NCI-H1105 (cell line): ENCODE measurements at regions not wholly inside any gene's neighbourhood (a gene's known extent, or its start where the extent isn't known, plus 50 kb on each side); places are given as distances from the start of the nearest gene placed in this dataset.
"Not testable (repeated sequence)": the region's sequence is repeated elsewhere in the genome, so short reads cannot be mapped to it uniquely, and the experiment has no call there.

Experiments
- DNase-seq: peaks from one replicate; lab custom pipeline; 2025; lab: John Stamatoyannopoulos, UW

DNA sequence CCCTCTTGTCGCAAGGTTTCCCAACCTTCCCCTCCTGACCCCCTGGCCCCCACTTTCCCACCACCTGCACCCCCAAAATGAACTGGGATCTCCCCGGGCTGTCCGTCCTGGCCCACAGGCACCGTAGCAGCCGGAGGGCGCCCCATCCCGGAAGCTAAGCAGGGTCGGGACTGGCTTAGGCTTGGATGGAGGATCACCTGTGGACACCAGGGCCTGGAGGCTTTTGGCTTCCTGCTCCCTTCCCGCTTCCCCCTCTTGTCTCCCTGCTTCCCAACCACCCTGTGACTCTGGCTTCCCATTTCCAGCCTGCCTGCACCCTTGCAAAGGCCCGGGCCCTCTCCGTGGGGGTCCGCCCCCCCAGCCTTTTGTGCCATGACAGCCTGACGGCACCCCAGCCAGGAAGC is 2291.3 kb downstream of the TP53TG3F start:
- no peak for DNase-seq

DNA sequence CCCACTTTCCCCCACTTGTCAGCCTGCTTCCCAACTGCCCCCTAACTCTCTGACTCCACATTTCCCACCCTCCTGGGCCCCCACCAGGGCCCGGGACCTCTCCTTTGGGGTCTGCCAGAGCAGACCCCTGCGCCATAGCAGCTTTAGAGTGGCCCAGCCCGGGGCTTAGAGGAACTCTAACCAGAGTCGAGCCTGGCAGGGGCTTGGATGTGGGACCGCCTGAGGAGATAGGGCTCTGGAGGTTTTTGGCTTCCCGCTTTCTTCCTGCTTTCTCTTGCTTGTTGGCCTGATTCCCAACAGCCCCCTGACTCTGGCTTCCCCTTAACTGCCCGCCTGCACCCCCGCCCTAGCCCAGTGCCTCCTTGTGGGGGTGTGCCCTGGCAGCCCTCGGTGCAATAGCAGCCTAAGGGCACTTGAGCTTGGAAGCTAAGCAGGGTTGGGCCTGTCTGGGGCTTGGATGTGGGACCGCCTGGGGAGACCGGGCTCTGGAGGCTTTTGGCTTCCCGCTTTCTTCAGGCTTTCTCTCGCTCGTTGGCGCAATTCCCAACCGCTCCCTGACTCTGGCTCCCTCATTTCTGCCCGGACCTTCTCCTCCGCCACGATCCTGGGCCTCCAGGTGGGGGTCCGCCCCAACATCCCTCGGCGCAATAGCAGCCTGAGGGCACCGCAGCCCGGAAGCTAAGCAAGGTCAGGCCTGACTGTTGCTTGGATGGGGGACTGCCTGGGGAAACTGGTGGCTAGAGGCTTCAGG is 2292.0 kb downstream of the TP53TG3F start:
- no peak for DNase-seq

DNA sequence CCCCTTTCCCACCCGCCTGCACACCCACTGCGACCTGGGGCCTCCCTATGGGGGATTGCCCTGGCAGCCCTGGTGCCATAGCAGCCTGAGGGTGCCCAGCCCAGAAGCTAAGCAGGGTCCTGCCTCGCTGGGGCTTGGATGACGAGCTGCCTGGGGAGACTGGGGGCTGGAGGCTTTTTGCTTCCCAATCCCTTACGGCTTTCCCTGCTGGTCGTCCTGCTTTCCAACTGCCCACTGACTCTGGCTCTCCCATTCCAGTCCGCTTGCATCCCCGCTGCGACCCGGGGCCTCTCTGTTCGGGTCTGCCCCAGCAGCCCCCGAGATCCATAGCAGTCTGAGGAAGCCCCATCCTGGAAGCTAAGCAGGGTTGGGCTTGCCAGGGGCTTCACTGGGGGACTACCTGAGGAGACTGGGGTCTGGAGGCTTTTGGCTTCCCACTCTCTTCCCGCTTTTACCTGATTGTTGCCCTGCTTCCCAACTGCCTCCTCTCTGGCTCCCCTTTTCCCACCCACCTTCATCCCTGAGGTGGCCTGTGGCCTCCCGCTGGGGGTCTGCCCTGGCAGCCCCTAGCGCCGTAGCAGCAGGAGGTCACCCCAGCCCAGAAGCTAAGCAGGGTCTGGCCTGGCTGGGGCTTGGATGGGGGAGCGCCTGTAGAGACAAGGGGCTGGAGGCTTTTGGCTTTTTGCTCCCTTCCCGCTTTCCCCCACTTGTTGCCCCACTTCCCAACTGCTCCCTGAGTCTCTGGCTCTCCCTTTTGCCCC is 2292.8 kb downstream of the TP53TG3F start:
- DNase-seq: no peak

DNA sequence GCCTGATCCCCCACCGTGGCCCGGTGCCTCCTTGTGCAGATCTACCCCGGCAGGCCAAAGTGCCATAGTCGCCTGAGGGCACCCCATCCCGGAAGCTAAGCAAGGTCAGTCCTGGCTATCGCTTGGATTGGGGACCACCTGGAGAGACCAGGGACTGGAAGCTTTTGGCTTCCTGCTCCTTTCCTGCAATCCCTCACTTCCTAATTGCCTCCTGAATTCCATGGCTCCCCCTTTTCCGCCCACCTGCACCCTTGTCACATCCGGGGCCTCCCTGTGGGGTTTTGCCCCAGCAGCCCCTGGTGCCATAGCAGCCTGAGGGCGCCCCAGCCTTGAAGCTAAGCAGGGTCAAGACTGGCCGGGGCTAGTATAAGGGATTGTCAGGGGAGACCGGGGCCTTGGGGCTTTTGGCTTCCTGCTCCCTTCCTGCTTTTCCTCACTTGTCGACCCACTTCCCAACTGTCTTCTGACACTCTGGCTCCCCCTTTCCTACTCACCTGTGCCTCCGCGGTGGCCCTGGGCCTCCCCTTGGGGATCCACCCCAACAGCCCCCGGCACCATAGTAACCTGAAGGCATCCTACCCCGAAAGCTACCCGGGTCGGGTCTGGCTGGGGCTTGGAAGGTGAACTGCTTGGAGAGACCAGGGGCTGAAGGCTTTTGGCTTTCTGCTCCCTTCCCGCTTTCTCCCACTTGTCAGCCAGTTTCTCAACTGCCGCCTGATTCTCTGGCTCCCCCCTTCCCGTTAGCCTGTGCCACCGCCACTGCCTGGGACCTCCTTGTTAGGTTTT is 2293.6 kb downstream of the TP53TG3F start:
- DNase-seq: no peak

DNA sequence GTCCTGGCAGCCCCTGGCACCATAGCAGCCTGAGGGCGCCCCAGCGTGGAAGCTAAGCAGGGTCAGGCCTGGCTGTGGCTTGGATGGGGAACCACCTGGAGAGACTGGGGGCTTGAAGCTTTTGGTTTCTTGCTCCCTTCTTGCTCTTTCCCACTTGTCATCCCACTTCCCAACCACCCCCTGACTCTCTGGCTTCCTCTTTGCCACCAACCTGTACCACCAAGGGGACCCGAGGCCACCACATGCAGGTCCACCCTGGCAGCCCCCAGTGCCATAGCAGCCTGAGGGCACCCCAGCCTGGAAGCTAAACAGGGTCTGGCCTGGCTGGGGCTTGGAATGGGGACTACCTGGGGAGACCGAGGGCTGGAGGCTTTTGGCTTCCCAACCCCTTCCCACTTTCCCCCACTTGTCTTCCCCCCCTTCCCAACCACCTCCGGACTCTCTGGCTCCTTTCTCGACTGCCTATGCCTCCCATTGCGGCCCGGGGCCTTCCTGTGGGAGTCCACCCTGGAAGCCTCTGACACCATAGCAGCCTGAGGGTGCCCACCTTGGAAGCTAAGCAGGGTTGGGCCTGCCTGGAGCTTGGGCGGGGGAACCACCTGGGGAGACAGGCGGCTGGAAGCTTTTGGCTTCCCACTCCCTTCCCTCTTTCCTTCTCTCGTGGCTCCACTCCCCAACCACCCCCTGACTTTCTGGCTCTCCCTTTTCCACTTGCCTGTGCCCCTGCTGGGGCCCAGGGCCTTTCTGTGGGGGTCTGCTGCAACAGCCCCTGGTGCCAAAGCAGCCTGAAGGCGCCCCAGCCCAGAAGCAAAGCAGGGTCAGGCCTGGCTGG is 2294.4 kb downstream of the TP53TG3F start:
- no peak for DNase-seq

DNA sequence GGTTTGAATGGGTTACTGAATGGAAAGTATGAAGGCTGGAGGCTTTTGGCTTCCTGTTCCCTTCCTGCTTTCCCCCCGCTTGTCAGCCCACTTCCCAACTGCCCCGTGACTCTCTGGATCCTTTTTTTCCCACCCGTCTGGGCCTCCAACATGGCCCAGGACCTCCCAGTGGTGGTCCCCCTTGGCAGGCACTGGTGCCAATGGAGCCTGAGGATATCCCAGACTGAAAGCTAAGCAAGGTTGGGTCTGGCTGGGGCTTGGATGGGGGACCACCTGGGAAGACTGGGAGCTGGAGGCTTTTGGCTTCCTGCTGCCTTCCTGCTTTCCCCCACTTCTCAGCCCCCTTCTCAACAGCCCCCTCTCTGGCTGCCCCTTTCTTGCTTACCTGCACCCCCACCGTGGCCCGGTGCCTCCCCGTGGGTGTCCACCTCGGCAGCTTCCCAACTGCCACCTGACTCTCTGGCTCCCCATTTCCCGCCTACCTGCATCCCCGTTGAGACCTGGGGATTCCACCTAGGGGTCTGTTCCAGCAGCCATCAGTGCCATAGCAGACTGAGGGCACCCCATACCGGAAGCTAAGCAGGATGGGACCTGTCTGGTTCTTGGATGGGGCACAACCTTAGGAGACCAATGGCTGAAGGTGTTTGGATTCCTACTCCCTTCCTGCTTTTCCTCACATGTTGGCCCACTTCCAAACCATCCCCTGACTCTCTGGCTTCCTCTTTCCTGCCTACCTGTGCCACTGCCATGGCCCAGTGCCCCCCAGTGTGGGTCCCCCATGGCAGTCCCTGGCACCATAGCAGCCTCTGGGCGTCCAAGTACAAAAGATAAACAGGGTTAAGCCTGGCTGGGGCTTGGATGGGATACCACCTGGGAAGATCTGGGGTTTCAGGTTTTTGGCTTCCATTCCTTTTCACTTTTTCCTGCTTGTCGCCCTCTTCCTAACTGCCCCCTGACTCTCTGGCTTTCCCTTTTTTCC is 2295.3 kb downstream of the TP53TG3F start:
- no peak for DNase-seq

DNA sequence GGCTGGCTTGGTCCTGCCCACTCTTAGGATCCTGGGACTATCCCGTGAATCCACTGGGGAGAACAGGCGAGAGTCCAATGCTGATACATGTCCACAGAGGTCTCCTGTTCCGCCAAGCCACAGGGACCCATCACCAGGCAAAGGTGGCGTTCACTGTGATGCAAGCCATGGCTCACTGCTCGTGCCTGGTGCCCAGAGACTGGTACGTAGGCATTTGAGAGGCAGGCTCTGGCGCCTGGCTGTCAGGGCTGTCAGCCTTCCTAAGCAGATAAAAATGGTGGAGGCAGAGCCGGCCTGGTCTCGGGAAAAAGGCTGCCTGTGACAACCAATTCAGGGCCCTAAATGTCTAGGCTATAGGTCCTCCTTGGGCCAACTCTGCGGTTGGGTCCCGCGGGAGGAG is 2329.0 kb downstream of the TP53TG3F start:
- no peak for DNase-seq

DNA sequence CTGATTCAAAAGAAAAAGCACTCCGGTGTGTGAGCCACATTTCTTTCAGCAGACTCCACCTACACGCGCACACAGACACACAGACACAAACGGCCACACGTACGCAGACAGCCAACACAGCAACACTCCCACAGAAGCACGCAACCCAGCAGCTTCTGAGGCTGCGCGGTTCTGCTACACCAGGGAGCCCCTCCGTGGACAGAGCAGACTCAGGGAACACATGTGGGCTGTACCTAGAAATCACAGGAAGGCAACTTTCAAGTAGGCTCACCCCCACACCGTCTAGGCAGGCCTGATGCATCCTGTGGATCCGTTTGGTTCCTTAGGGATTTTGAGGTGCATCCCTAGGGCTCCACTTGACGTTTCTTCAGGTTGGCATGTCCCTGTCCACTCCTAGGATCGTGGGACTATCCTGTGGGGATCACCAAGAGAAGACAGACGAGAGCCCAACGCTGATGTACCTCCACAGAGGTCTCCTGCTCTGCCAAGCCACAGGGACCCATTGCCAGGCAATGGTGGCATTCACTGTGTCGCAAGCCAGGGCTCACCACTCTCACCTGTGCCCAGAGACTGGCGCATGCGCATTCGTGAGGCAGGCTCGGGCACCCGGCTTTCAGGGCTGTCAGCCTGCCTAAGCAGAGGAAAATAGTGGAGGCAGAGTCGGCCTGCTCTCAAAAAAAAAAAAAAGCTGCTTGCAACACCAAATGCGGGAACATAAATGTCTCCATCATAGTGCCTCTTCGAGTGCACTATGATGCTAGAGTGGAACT is 2333.3 kb downstream of the TP53TG3F start:
- DNase-seq: no peak

DNA sequence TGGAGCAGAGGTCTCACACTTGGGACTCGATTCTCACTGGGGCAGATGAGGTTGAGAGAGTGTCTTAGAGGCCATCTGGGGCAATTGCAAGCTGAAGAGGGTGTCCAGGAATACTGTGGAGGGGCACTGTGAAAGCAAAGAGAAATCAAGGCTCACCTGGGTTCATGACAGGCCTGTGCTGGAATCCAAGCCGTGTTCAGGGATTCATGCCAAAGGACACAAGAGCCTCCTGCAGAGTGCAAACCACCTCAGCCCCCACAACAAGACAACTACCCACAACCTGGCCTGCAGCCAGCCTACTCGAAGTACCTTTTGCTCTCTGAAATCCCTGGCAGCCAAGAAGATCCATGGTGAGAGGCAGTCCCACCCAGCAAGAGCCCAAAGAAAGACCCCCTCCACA is 2334.2 kb downstream of the TP53TG3F start:
- DNase-seq: no peak

DNA sequence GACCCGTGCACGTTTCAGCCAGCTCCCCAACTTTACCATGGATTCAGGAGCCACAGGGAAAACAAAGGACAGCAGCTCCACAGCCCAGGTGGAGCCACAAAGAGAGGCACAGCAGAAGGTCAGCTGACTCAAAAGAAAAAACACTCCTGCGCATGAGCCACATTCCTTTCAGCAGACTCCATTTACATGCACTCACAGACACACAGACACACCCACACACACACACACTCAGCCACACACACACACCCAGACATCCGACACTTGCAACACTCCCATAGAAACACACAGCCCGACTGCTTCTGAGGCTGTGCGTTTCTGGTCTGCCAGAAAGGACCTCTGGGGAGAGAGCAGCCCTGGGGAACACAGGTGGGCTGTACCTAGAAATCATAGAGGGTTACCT is 2335.5 kb downstream of the TP53TG3F start:
- no peak for DNase-seq

DNA sequence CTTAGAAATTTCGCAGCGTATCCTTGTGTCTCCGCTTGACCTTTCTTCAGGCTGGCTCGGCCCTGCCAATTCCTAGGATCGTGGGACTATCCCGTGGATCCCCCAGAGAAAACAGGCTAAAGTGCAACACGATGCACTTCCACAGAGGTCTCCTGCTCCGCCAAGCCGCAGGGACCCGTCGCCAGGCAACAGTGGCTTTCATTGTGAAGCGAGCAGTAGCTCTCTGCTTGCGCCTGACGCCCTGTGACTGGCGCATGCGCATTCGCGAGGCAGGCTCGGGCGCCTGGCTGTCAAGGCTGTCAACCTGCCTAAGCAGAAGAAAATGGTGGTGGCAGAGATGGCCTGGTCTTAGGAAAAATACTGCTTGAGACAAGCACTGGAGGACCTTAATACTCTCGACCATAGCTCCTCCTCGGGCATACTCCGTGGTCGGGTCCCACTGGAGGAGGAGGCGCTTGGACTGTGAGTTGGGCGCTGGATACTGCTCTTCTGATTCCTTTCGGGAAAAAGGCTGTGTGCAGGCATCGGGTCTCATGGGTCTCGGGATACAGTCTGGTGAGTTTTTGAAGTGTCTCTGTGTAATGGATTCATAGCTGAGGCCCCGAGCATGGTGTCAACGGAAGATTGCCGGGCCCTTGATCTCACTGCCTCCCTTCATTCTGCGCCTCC is 2336.1 kb downstream of the TP53TG3F start:
- DNase-seq: peak; percentile 73

DNA sequence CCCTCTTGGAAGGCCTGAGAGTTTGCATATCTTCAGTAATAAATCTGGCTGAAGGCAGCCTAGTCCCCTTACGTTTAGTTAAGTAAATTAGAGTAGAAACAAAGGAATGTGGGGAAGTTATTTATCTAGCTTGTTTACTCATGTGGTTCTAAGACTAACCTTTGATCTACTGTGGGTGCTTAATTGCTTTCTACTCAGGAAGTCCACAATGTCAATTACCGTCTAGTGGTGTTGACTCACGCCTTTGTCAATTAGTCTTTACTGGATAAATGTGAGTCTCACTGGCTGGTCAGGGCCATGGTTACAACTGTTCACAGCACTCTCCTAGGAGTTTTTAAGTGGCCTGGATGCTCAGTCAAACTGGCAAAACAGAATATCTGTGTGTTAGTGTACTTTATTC is 2338.4 kb downstream of the TP53TG3F start:
- DNase-seq: no peak

DNA sequence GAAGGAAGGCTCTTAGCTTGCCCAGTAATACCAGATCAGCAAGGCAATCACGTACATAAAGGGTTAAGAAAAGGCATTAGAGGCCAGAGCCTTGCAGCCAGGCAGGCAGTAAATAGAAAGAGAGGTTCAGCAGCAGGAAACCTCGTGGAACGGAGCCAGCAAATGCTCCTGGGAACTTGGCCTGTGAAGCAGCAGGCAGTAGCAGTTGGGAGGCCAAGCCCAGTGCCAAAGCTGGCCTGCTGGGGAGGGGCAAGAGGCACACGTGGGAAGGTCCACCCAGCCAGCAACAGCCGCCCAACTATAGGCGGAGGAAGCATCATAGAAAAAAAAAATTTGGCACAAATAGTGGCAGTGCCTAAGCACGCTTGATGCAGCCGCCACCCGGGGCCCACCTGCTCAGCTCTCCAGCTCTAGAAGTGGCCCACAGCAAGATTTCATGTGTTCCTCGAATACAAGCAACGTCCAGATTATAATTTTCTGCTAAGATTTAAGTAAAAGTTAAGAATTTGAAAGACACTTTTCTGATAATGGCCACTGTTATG is 2339.5 kb downstream of the TP53TG3F start:
- DNase-seq: peak; percentile 86

DNA sequence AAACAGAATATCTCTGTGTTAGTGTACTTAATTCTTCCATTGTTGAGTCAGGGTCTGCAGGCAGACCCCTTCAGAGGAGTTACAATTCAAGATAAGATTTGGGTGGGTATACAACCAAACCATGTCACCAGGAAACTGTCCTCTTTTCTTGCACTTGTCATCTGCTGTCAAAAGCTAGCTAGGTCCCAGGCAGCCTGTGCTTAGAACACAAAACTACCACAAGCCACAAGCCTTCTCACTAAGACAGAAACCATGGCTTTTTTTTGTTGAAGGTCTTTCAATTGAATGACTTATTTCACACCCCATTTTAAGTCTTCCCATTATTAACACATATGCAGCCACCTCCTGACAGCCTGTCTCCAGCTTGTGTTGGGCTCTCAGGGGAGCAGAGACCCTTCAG is 2345.1 kb downstream of the TP53TG3F start:
- DNase-seq: not testable (repeated sequence)

DNA sequence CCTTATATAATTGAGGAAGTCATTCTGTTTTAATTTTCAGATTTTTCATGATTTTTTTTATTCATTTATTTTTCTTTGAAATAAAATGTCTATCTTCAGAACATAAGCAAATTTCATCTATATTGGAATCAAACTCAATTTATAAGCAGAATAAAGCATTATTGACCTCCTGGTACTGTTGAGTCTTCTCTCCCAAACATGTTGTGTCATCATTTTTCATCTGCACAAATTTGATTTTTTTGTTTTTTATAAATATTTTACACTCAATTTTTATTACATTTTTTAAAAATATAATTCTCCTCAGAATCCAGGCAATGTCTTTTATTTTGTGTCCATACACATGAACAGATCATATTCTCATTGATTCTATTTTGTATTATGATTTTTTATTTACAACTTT is 2363.9 kb downstream of the TP53TG3F start:
- DNase-seq: no peak

DNA sequence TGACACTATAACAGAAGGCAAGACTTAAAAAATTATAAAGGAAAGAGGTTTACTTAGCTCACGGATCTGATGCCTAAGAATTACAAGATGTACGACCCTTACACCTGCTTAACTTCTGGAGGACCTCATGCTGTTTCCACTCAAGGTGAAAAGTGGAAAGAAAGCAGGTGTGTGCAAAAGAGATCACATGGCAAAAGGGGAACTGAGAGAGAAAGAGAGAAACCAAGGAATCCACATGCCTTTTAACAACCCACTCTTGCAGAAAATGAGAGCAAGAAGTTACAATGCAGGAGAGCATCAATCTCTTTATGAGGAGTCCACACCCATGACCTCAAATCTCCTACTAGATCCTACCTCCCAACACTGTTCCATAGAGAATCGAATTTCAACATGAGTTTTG is 2382.2 kb downstream of the TP53TG3F start:
- DNase-seq: no peak

DNA sequence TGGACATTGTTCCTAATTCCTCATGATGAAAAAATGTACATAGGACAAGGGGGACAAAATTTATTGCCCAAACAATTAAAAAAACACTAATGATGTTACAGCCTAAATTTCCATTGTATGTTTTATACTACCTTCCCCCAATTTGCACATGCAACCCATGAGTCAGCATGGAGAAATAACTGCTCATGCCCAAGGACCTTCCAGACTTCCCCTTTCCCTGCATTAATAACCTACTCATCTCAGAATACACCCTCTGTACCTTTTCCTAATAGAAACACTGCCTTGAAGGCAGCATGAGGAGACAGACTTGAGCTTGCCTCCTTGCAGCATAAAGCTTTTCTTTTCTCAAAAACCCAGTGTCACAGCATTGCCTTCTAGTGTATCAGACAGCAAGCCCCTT is 2402.8 kb downstream of the TP53TG3F start:
- no peak for DNase-seq

DNA sequence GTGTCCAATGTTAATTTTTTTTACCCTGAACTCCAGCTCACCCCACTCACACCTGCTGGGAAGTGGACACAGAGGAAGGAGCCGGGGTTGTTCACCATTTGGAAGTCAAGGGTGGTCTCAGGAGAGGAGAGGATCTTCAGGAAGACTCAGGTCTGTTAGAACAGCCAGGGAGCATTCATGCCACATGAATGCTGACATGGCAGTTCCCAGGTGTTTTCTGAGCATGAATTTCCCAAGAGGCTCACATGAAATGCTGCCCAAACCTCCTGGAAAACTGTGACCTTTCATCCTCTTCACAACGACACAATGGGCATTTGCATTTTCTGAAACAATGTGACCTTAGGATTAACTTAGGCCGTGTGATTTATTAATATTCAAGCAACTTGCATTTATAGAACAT is 2409.2 kb downstream of the TP53TG3F start:
- no peak for DNase-seq

DNA sequence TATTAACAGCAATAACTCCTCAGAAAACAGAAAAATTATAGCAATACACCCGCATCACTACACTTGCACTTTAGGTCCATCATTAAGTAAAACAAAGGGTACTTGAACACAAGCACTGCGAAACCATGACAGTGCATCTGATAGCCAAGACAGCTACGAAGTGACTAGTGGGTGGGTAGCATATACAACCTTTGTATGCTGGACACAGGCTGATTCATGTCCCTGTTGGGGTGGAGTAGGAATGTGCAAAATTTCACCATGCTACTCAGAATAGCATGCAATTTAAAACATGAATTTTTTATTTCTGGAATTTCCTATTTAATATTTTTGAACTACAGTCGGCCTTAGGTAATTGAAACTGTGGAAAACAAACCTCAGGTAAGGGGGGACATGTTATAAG is 2414.1 kb downstream of the TP53TG3F start:
- no peak for DNase-seq
